Activated naive CD4-positive, alpha-beta T cell (primary cell): ENCODE measurements at regions not wholly inside any gene's neighbourhood (a gene's known extent, or its start where the extent isn't known, plus 50 kb on each side); places are given as distances from the start of the nearest gene placed in this dataset.

ENCODE experiments used
- DNase-seq, 4 experiments: peaks; one replicate each; lab custom pipeline; 2025; lab: John Stamatoyannopoulos, UW

DNA sequence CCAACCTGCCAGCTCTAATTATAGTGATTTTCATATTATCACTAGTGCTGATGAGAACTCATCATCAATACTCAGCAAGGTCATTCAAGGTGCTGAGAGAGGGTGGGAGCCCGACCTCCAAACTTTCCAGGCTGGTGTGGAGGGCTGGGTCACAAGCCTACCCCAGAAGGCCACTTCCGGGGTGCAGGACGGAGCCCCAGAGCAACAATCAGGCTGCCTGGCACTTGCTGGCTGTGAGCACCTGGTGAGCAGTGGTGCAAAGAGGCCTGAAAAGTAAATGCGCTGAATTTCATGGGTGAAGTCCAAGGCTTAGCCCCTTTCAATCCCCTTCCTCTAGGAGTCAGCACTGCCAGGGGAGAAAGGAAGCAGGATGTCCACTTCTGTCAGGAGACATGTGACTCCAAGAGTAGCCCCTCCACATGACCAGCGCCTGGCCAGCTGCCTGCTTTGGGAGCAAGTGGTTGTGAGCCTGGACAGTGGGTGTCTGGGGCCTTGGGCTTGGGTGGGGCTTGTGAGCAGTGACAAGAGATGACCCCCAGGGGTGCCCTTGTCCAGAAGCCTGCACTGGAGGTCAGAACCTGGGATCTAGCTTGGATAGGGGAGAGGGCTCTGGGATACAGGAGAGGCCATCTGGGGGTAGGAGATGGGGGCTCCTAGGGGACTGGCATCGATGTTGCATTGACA is 165.0 kb upstream of the TLE3 start:
- DNase-seq, result no peak

- DNase-seq, result no peak
Observed at GRCh38 chr15:70262171-70262570, 164.5 kb upstream of the TLE3 start.

DNA sequence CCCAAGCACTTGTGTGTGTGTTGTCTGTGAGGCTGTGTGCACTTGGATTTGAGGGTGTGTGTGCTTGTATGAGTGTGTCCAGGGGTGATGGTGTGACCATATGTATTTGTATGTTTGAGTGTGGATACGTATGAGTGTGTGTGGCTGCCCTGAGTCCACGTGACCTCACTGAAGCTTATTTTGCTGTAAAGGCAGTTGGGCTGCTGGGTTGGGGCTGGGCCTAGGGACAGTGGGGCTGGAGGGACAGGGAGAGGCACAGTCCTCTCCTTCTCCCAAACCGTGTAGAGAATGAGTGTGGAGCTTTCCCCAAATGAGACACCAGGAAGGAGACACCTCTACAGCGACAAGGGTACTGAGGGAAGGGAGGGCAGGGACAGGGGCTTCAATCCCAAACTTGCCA is 163.4 kb upstream of the TLE3 start:
- no peak for DNase-seq

GRCh38 chr15:70260580-70260979 is 162.9 kb upstream of the TLE3 start:
- no peak for DNase-seq

GRCh38 chr15:70259640-70260508 is 162.2 kb upstream of the TLE3 start:
- no peak for DNase-seq

- peak in 2 of 4 experiments; percentile 29 to 34 for DNase-seq
Observed at GRCh38 chr15:70259028-70259424, 161.3 kb upstream of the TLE3 start.

DNA sequence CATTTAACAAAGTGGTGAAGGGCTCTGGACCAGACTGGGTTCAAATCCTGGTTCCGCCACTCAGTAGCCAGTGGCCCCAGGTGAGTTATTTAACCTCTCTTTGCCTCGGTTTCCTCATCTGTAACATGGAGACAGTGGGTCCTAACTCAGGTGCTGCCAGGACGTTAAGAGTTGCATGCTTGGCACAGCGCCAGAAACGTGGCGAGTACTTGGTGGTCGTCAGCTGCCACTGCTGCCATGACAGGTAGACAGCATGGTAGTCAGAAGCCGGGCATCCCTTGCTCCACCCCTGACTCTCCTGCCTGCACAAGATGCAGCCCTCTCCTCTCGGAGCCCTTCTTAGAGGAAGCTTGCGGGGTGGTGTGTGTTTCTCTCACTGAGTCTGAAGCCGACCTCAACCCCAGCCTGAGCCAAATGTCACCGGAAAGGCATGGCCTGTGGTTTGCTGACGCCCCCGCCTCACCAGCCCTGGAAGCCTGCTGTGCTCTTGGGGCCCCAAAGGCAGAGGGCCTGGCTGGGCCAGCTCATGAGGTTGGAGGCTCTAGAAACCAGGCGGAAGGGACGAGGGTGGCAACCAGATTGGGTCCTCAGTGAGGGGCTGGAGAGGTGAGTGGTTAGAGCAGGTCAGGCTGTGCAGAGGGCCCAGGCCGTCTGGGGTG is 160.8 kb upstream of the TLE3 start:
- peak in 3 of 4 experiments; percentile 27 to 58 (median 42) for DNase-seq

DNA sequence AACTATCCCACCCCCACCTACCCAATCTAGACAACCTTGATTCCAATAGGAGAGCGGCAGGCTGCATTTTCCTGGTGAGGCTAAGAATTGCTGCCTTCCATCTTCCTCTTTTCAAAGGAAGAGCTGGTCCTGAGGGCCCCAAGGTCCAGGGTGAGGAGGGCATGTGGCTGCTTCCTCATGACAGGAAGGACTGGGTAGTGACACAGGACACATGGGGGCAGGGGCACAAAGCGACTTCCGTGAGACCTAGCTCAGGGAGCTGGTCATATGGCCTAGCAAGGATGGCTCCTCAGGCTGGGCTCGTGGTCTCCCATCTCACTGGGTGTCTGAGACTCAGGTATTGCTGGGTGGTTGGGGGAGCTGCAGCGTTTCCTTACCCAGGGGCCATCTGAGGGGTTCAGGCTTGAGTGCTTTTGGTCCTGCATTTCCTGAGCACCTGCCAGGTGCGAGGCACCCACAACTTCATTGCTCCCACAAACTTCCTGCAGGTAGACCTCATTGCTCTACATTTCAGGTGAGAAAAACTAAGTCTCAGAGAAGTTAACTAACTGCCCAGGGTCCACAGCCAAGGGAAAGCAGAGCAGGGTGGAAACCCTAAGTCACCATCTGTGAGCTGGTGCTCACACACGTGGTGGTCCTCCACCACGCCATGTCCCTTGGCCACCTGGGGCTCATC is 160.0 kb upstream of the TLE3 start:
- no peak for DNase-seq

GRCh38 chr15:70257047-70257446 is 159.3 kb upstream of the TLE3 start:
- DNase-seq, result no peak

GRCh38 chr15:70254311-70254869 is 156.7 kb upstream of the TLE3 start:
- no peak for DNase-seq

- DNase-seq, result no peak
Observed at GRCh38 chr15:70253461-70254156, 155.9 kb upstream of the TLE3 start.

GRCh38 chr15:70252951-70253320 is 155.2 kb upstream of the TLE3 start:
- DNase-seq, result no peak

GRCh38 chr15:70252056-70252950 is 154.6 kb upstream of the TLE3 start:
- no peak for DNase-seq

- DNase-seq, result no peak
Observed at GRCh38 chr15:70251246-70251990, 153.7 kb upstream of the TLE3 start.

- DNase-seq, result no peak
Observed at GRCh38 chr15:70250208-70251201, 152.8 kb upstream of the TLE3 start.

DNA sequence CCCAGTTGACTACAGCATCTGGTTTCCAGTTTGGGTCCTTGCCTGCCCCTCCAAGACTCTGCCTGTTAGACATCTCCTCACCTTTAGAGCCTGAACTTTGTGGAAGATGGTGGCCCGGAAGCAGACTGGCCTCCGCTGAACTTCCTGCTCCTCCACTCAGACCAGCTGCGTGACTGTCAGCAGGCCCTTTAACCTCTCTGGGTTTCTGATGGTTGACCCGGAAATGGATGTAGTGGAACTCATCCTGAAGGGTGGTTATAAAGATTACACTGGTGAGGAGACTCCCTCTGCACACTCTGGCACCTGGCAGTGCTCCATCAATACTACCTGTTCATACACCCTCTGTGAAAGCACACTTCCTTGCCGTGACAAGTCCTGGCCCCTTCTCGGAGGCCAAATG is 151.9 kb upstream of the TLE3 start:
- no peak for DNase-seq

DNA sequence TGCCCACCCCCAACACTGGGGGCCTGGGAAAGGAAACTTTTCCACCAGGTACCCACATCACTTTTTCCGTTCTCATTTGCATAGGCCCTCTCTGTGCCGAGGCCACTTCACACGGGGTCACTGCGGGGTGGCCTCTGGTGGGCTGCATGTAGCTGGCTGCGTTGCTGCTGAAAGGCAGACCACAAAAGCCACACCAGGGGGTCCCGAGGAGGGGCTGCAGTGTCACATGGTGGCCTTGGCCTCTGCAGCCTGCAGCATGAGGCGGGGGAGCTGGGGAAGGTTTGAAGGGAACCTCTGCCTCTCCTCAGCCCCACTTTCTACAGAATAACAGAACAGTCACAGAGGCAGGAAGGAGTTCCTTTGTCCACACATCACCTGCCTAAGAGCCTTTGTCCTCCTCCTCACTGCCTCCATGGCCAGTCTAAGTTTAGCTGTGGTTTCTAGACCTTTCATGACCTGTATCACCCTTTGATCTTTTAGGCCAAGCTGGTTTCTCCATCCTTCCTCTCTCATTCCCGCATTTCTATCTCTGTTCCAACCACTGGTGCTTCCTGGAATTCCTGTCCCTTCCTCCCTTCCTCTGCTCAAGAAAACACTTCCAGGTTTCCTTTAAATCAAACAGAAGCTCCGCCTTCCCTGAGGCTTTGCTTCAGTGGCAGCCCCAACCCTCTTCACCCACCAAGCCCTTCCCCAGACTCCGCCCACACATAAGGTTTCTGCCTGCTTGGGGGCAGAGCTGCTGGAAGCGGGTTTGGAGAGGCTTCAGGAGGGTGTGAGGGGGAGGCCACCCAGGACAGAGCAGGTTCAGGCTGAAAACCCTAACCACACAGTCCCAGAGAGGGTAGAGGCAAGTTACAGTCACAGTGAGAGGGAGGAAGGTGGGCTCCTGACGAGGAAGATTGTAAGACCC is 150.7 kb upstream of the TLE3 start:
- no peak for DNase-seq
